ENCODE measurements at regions not wholly inside any gene's neighbourhood (a gene's known extent, or its start where the extent isn't known, plus 50 kb on each side); places are given as distances from the start of the nearest gene placed in this dataset.

DNA sequence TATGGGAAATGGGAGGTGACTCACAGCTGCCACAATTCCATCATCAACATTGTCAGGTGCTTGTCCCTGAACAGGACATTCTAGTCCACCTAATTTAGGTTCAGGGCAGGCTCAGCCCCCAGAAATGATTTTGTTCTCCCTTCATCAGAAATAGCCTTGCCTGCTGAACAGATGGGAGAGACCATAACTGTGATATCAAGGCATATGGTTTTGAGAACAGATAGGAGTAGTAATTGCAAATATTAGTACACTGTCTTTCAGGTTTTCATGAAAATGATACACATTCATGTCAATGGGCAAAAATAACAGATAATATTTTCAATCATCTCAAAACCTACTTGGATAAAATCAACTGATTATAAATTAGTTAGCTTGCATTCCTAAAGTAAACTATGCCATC, 316.5 kb downstream of the MBD2 start:
- no peak for ATAC-seq

DNA sequence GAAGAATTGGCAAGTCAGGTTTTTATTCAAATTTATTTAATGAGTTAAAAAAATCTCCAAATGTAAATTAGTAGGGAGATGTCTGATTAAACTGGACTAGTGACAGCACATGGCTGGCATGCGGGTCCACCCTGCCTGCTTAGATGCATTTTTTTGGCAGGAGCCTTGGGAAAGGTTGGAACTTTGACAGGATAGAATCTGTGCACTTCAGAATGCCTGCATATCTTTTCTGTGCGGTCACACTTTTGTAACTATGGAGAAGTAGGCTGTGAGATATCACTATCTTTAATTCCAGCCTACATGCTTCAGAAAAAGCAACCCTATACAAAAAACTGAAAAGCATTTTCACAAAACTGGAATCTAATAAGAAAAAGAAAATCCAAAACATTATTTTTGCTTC, 317.8 kb downstream of the MBD2 start:
- Histone ChIP-seq H3K9me3 (peaks cover 0 to 5% (median 0%) of the 10 kb centered on the region in 12 donors), H3K27ac (peak overlapping the region in 3 of 12 donors; percentile 9 to 39 (median 35)), H3K36me3 (no peaks in the 10 kb centered on the region), H3K4me3 (no peak overlapping the region), H3K4me1 (peaks cover 0 to 5% (median 0%) of the 10 kb centered on the region in 12 donors), H3K27me3 (no peaks in the 10 kb centered on the region)
- TF ChIP-seq POLR2A (IDR thresholded peaks at IDR 0.05): no peak
- TF ChIP-seq, protein P1, sequence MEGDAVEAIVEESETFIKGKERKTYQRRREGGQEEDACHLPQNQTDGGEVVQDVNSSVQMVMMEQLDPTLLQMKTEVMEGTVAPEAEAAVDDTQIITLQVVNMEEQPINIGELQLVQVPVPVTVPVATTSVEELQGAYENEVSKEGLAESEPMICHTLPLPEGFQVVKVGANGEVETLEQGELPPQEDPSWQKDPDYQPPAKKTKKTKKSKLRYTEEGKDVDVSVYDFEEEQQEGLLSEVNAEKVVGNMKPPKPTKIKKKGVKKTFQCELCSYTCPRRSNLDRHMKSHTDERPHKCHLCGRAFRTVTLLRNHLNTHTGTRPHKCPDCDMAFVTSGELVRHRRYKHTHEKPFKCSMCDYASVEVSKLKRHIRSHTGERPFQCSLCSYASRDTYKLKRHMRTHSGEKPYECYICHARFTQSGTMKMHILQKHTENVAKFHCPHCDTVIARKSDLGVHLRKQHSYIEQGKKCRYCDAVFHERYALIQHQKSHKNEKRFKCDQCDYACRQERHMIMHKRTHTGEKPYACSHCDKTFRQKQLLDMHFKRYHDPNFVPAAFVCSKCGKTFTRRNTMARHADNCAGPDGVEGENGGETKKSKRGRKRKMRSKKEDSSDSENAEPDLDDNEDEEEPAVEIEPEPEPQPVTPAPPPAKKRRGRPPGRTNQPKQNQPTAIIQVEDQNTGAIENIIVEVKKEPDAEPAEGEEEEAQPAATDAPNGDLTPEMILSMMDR (IDR thresholded peaks at IDR 0.05): no peak
- peak; percentile 70 to 87 (median 82) for ATAC-seq
- WGBS, 4 donors: 27 to 55% (median 30%) methylated on average over 2 of the region's 2 CpGs
- DNase-seq: peak in 3 of 5 donors; percentile 37 to 56 (median 49)
- intact Hi-C loops (cut with DNase I): loop anchor here in 1 of 10 donors (5.0 kb wide), 1 partner anchor 126 kb away; no protein-coding TSS in a partner anchor

More for the DNA sequence above, 316.5 kb downstream of the MBD2 start:
- no peak overlapping the region for H3K27ac ChIP-seq
- H3K4me3 ChIP-seq: no peak overlapping the region
- peaks cover 0 to 9% (median 0%) of the 10 kb centered on the region in 12 donors for H3K4me1 ChIP-seq
- no peaks in the 10 kb centered on the region for H3K27me3 ChIP-seq
- H3K36me3 ChIP-seq: no peaks in the 10 kb centered on the region
- no peak for TF ChIP-seq POLR2A (IDR thresholded peaks at IDR 0.05)
- TF ChIP-seq, protein P1 (IDR thresholded peaks at IDR 0.05): no peak
- peaks cover 0 to 5% (median 0%) of the 10 kb centered on the region in 12 donors for H3K9me3 ChIP-seq
- no peak for DNase-seq
- intact Hi-C loops (cut with DNase I): loop anchor here in 1 of 10 donors (5.0 kb wide), 1 partner anchor 124 kb away; no protein-coding TSS in a partner anchor

DNA sequence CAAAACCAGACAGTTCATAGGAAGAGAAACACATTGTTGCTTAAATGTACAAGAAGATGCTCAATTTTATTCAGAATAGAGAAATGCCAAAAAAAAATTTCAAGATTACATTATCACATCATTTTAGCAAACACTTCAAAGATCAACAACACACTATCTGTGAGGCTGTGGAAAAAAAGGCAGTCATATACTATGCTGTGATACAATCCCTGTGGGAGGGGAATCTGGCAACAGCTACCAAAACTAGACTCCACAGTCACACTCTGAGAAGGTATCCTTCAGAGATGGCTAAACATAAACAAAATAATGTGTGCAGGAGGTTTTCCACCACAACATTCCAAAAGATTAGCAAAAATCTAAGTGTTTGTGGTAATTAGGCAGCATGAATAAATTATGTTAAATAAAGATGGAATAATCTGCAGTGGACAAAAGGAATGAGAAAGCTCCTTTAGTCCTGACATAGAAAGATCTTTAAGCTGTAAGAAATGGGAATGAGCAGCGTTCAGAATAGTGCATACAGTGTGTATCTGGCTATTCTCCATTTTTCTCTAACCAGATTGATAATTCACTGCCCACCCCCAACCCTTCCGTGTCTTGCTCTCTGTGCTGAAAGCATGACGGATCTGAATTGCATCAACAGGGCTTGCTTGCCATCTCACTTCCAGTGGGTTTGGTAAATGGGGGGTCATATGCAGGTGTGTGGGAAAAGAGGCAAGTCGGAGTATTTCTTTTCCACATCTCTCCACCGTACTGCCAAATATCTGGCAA, 329.6 kb downstream of the MBD2 start:
- no peak for DNase-seq
- Histone ChIP-seq H3K4me1 (no peaks in the 10 kb centered on the region), H3K9me3 (no peaks in the 10 kb centered on the region), H3K4me3 (no peak overlapping the region), H3K27ac (no peak overlapping the region), H3K36me3 (no peaks in the 10 kb centered on the region), H3K27me3 (no peaks in the 10 kb centered on the region)
- WGBS, 4 donors: 65 to 68% (median 66%) methylated on average over 5 of the region's 5 CpGs
- intact Hi-C loops (cut with DNase I): no loop called here
- ATAC-seq: no peak
- TF ChIP-seq POLR2A (IDR thresholded peaks at IDR 0.05): no peak
- TF ChIP-seq, protein P1 (IDR thresholded peaks at IDR 0.05): no peak

DNA sequence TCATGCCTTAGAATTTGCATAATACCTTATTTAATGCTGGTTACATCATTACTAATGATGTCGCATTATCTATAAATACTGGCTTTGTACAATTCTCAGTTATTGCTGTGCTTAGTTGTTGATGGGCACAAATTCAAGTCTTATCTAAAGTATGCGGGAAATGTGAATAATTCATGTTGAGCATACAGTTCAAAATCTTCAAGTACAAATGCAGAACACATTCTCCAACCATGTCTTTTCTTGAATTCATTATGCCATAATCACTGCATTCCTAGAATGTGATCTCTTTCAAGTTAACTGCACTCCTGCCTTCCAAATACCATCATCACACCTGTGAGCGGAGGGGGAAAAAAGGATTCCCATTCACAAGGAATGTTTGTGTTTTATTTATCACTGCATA, 337.0 kb downstream of the MBD2 start:
- H3K27me3 ChIP-seq: no peaks in the 10 kb centered on the region
- H3K4me1 ChIP-seq: no peaks in the 10 kb centered on the region
- H3K27ac ChIP-seq: no peak overlapping the region
- ATAC-seq (no peak), DNase-seq (no peak)
- intact Hi-C loops (cut with DNase I): no loop called here
- TF ChIP-seq, protein P1 (IDR thresholded peaks at IDR 0.05): no peak
- TF ChIP-seq POLR2A (IDR thresholded peaks at IDR 0.05): no peak
- WGBS, 4 donors: 71 to 82% (median 80%) methylated on average over 3 of the region's 3 CpGs
- H3K4me3 ChIP-seq: no peak overlapping the region
- no peaks in the 10 kb centered on the region for H3K9me3 ChIP-seq
- no peaks in the 10 kb centered on the region for H3K36me3 ChIP-seq
